ENCODE measurements at regions not wholly inside any gene's neighbourhood (a gene's known extent, or its start where the extent isn't known, plus 50 kb on each side); places are given as distances from the start of the nearest gene placed in this dataset.

- DNase-seq (ENCODE audit: low spot score), result no peak
Observed at GRCh38 chr13:40480012-40480914, 186.2 kb downstream of the FOXO1 start.

- DNase-seq (ENCODE audit: low spot score), result no peak
Observed at GRCh38 chr13:40480915-40481516, 185.4 kb downstream of the FOXO1 start.

- DNase-seq (ENCODE audit: low spot score), result no peak
Observed at GRCh38 chr13:40483601-40484000, 182.8 kb downstream of the FOXO1 start.

GRCh38 chr13:40484101-40484800 lies 182.2 kb downstream of the FOXO1 start:
- DNase-seq (ENCODE audit: low spot score), result no peak

GRCh38 chr13:40484974-40485373 lies 181.5 kb downstream of the FOXO1 start:
- DNase-seq (ENCODE audit: low spot score), result no peak

GRCh38 chr13:40485611-40486517 lies 180.6 kb downstream of the FOXO1 start:
- DNase-seq (ENCODE audit: low spot score), result no peak

GRCh38 chr13:40486518-40487163 lies 179.8 kb downstream of the FOXO1 start:
- no peak for DNase-seq (ENCODE audit: low spot score)

GRCh38 chr13:40488869-40489391 lies 177.5 kb downstream of the FOXO1 start:
- DNase-seq (ENCODE audit: low spot score), result no peak

- no peak for DNase-seq (ENCODE audit: low spot score)
Observed at GRCh38 chr13:40490086-40490758, 176.2 kb downstream of the FOXO1 start.

- no peak for DNase-seq (ENCODE audit: low spot score)
Observed at GRCh38 chr13:40492511-40492910, 173.9 kb downstream of the FOXO1 start.

- no peak for DNase-seq (ENCODE audit: low spot score)
Observed at GRCh38 chr13:40494513-40494912, 171.9 kb downstream of the FOXO1 start.

- DNase-seq (ENCODE audit: low spot score), result no peak
Observed at GRCh38 chr13:40494946-40495620, 171.4 kb downstream of the FOXO1 start.

GRCh38 chr13:40495621-40496001 lies 170.8 kb downstream of the FOXO1 start:
- no peak for DNase-seq (ENCODE audit: low spot score)

- no peak for DNase-seq (ENCODE audit: low spot score)
Observed at GRCh38 chr13:40496035-40496810, 170.2 kb downstream of the FOXO1 start.

GRCh38 chr13:40498461-40498860 lies 168.0 kb downstream of the FOXO1 start:
- no peak for DNase-seq (ENCODE audit: low spot score)

- DNase-seq (ENCODE audit: low spot score), result no peak
Observed at GRCh38 chr13:40502236-40502635, 164.2 kb downstream of the FOXO1 start.

GRCh38 chr13:40503011-40503410 lies 163.4 kb downstream of the FOXO1 start:
- no peak for DNase-seq (ENCODE audit: low spot score)

GRCh38 chr13:40503966-40504591 lies 162.4 kb downstream of the FOXO1 start:
- DNase-seq (ENCODE audit: low spot score), result no peak

GRCh38 chr13:40504641-40505040 lies 161.8 kb downstream of the FOXO1 start:
- no peak for DNase-seq (ENCODE audit: low spot score)
